PC-9 (cell line): ENCODE measurements at regions not wholly inside any gene's neighbourhood (a gene's known extent, or its start where the extent isn't known, plus 50 kb on each side); places are given as distances from the start of the nearest gene placed in this dataset.

ENCODE experiments used
- BruUV-seq: library from RNA; stranded (reverse); fragments of 400-500 nt; replicated peaks from 2 replicates; lab custom pipeline; 2021; lab: Mats Ljungman, UMichigan
- CTCF ChIA-PET: fragments of 300-600 bp; sonication (Branson Sonifier 250); formaldehyde crosslinking; loops from one replicate; lab custom pipeline; 2022; ENCODE audit warnings: antibody characterized with exemption; lab: Charles Lee
- POLR2A ChIA-PET: fragments of 300-600 bp; sonication (Branson Sonifier 250); formaldehyde crosslinking; loops from one replicate; lab custom pipeline; 2022; ENCODE audit warnings: antibody characterized with exemption; ENCODE audit not compliant: unreplicated experiment; lab: Charles Lee
- DNase-seq, 2 experiments: peaks; one replicate each; pipeline versions ENCODE4 v3.0.0 to v3.0.0-alpha.2; 2015 to 2022; ENCODE audit warnings: mixed read lengths in 1 of 2
- H2AFZ ChIP-seq: fragments of 200-600 bp; sonication (generic); 2 replicates; pipeline ENCODE4 v1.8.1; 2017; ENCODE audit warnings: antibody characterized with exemption
- H3F3A ChIP-seq: fragments of 200-600 bp; sonication (generic); 2 replicates; pipeline ENCODE4 v1.8.1; 2017; ENCODE audit warnings: antibody characterized with exemption, mild to moderate bottlenecking, low read depth; ENCODE audit not compliant: insufficient read depth
- H3K27ac ChIP-seq: fragments of 200-600 bp; sonication (generic); 2 replicates; pipeline ENCODE4 v1.6.1; 2016; ENCODE audit warnings: mixed run types
- H3K27me3 ChIP-seq: fragments of 200-600 bp; sonication (generic); 2 replicates; pipeline ENCODE4 v1.6.1; 2016; ENCODE audit warnings: low read depth, mixed run types; ENCODE audit not compliant: insufficient read depth
- H3K36me3 ChIP-seq: fragments of 200-600 bp; sonication (generic); 2 replicates; pipeline ENCODE4 v1.6.1; 2016; ENCODE audit warnings: low read depth, mixed run types
- H3K4me1 ChIP-seq: fragments of 200-600 bp; sonication (generic); replicated peaks from 2 replicates; pipeline ENCODE4 v1.6.1; 2016; ENCODE audit warnings: mixed run types; ENCODE audit not compliant: insufficient read depth
- H3K4me2 ChIP-seq: fragments of 200-600 bp; sonication (generic); 2 replicates; pipeline ENCODE4 v1.6.1; 2017; ENCODE audit warnings: mixed run types
- H3K4me3 ChIP-seq: fragments of 200-600 bp; sonication (generic); 2 replicates; pipeline ENCODE4 v1.6.1; 2016; ENCODE audit warnings: mixed run types
- H3K79me2 ChIP-seq: fragments of 200-600 bp; sonication (generic); 2 replicates; pipeline ENCODE4 v1.6.1; 2017; ENCODE audit warnings: low read depth, mixed run types
- H3K9me2 ChIP-seq: fragments of 200-600 bp; sonication (generic); 2 replicates; pipeline ENCODE4 v1.8.1; 2017; ENCODE audit warnings: mild to moderate bottlenecking; ENCODE audit not compliant: insufficient read depth
- H3K9me3 ChIP-seq: fragments of 200-600 bp; sonication (generic); 2 replicates; pipeline ENCODE4 v1.8.1; 2016; ENCODE audit warnings: low read depth; ENCODE audit not compliant: insufficient read depth
- H4K20me1 ChIP-seq: fragments of 200-600 bp; sonication (generic); 2 replicates; pipeline ENCODE4 v1.8.1; 2017; ENCODE audit not compliant: insufficient read depth
- EZH2 ChIP-seq: fragments of 200-600 bp; sonication (generic); IDR thresholded peaks from 2 replicates; pipeline ENCODE4 v1.8.0; 2017; ENCODE audit warnings: antibody characterized with exemption, low read depth
- intact Hi-C: fragments of 100-400 bp; cut with micrococcal nuclease; formaldehyde crosslinking; loops from one replicate; pipeline ENCODE4 v1.10.0; 2022; ENCODE audit not compliant: unreplicated experiment
- TF ChIP-seq, protein P1 (sequence below): fragments of 200-600 bp; sonication (generic); conservative IDR thresholded peaks from 2 replicates; pipeline ENCODE4 v1.6.1; 2017; ENCODE audit warnings: mixed run types, antibody characterized with exemption, mild to moderate bottlenecking, moderate library complexity

DNA sequence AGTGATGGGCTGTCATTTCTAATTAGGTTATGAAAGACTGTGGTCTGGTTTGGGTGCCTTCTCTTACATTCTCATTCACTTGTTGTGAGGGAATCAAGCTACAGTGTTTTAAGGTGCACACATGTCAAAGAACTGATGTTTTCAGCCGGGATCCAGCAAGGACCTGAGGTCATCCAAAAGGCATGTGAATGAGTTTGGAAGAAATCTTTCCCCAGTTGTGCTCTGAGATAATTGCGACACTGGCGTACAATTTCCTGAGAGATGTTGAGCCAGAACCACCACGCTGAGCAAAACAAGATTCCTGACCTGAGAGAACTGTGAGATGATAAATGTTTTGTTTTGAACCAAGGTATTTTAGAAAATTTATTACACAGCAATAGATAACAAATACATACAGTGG, 295.3 kb upstream of the SLITRK3 start:
- Histone ChIP-seq H3K9me2 (no peaks in the 10 kb centered on the region), H3K9me3 (no peaks in the 10 kb centered on the region), H3K27ac (no peak overlapping the region), H3K4me3 (no peak overlapping the region), H3F3A (no peaks in the 10 kb centered on the region), H2AFZ (no peak overlapping the region), H3K4me2 (no peak overlapping the region), H3K79me2 (no peaks in the 10 kb centered on the region), H4K20me1 (no peaks in the 10 kb centered on the region), H3K4me1 (no peaks in the 10 kb centered on the region), H3K36me3 (no peaks in the 10 kb centered on the region), H3K27me3 (no peaks in the 10 kb centered on the region)
- no TSS peak for BruUV-seq
- intact Hi-C loops = no loop called here
- POLR2A ChIA-PET = no interaction called here
- no peak for DNase-seq
- TF ChIP-seq, protein P1, sequence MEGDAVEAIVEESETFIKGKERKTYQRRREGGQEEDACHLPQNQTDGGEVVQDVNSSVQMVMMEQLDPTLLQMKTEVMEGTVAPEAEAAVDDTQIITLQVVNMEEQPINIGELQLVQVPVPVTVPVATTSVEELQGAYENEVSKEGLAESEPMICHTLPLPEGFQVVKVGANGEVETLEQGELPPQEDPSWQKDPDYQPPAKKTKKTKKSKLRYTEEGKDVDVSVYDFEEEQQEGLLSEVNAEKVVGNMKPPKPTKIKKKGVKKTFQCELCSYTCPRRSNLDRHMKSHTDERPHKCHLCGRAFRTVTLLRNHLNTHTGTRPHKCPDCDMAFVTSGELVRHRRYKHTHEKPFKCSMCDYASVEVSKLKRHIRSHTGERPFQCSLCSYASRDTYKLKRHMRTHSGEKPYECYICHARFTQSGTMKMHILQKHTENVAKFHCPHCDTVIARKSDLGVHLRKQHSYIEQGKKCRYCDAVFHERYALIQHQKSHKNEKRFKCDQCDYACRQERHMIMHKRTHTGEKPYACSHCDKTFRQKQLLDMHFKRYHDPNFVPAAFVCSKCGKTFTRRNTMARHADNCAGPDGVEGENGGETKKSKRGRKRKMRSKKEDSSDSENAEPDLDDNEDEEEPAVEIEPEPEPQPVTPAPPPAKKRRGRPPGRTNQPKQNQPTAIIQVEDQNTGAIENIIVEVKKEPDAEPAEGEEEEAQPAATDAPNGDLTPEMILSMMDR = no peak
- TF ChIP-seq EZH2 = no peak
- CTCF ChIA-PET = no interaction called here

DNA sequence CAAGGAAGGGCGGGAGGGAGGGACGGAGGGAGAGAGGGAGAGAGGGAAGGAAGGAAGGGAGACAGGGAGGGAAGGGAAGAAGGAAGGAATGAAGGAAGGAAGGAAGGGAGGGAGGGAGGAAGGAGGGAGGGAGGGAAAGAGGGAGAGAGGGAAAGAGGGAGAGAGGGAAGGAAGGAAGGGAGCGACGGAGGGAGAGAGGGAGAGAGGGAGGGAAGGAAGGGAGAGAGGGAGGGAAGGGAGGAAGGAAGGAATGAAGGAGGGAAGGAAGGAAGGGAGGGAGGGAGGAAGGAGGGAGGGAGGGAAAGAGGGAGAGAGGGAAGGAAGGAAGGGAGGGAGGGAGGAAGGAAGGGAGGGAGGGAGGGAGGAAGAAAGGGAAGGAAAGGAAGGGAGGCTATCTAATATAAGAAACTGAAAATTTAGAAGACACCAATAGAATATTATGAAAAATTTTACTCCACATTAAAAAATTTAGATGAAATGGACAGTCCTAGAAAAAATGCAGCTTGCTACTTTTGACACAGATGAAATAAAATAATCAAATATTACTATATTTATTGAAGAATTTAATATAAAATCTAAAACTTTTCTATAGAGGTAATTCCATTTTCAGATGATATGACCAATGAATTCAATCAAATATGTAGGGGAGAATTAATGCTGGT, 280.3 kb upstream of the SLITRK3 start:
- no peaks in the 10 kb centered on the region for H3K36me3 ChIP-seq
- ChIA-PET POLR2A (no interaction called here), CTCF (no interaction called here)
- no peaks in the 10 kb centered on the region for H3F3A ChIP-seq
- H3K4me2 ChIP-seq = no peak overlapping the region
- no peaks in the 10 kb centered on the region; the same call in 1 of the 2 replicates for H4K20me1 ChIP-seq
- no peaks in the 10 kb centered on the region for H3K9me2 ChIP-seq
- no peak overlapping the region for H2AFZ ChIP-seq
- H3K27ac ChIP-seq = no peak overlapping the region
- no peak for TF ChIP-seq EZH2
- TF ChIP-seq, protein P1 = no peak
- no peak for DNase-seq
- no peaks in the 10 kb centered on the region for H3K27me3 ChIP-seq
- H3K4me1 ChIP-seq = no peaks in the 10 kb centered on the region
- H3K4me3 ChIP-seq = no peak overlapping the region
- H3K79me2 ChIP-seq = no peaks in the 10 kb centered on the region
- peaks cover 9% of the 10 kb centered on the region for H3K9me3 ChIP-seq
- intact Hi-C loops = no loop called here
- BruUV-seq = no TSS peak

DNA sequence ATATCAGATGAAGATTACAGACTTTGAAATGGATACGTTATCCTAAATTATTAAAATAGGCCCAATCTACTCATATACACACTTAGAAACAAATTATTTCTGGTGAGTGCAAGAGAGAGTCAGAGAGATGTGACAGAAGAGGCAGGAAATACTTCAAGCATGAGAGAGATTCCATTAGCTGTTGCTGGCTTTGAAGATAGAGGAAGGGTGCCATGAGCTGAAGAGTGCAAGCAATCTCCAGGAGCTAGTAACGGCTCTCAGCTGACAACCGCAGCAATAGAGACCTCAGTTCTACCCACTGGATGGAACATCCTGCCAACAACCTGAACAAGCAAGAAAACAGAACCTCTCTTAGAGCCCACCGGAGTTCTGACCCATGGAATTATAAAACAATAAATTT, 270.7 kb upstream of the SLITRK3 start:
- no peaks in the 10 kb centered on the region for H3K9me3 ChIP-seq
- ChIA-PET CTCF (no interaction called here), POLR2A (no interaction called here)
- no peaks in the 10 kb centered on the region for H3K79me2 ChIP-seq
- intact Hi-C loops = no loop called here
- H4K20me1 ChIP-seq = no peaks in the 10 kb centered on the region; the same call in 1 of the 2 replicates
- no peaks in the 10 kb centered on the region for H3K9me2 ChIP-seq
- no peak overlapping the region for H3K4me3 ChIP-seq
- H3K27me3 ChIP-seq = no peaks in the 10 kb centered on the region
- no peaks in the 10 kb centered on the region for H3F3A ChIP-seq
- no peak overlapping the region for H3K4me2 ChIP-seq
- TF ChIP-seq EZH2 = no peak
- no peaks in the 10 kb centered on the region for H3K4me1 ChIP-seq
- H3K36me3 ChIP-seq = no peaks in the 10 kb centered on the region
- H3K27ac ChIP-seq = no peak overlapping the region
- no peak for DNase-seq
- no peak overlapping the region for H2AFZ ChIP-seq
- no TSS peak for BruUV-seq

DNA sequence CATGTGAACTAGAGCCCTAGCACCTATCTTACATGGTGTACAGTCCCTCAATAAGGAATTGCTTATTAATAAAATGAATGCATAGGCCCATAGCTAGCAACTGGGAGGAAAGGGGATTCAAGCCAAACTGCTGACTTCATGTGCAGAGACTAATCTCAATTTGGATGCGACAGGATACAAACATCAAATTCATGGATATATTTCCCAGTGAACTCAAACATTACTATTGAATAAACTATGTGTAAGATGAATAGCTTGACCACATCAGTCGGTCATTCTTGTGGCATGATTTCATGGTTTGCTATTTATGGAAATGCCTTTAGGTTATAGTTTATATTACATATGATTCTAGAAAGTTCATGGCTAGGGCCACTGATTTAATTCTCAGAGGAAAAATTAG, 268.6 kb upstream of the SLITRK3 start:
- POLR2A ChIA-PET = no interaction called here
- no peaks in the 10 kb centered on the region for H3K27me3 ChIP-seq
- no peaks in the 10 kb centered on the region for H3K9me2 ChIP-seq
- H3K4me3 ChIP-seq = no peak overlapping the region
- no peak for DNase-seq
- H3F3A ChIP-seq = no peaks in the 10 kb centered on the region
- CTCF ChIA-PET = no interaction called here
- no peak overlapping the region for H2AFZ ChIP-seq
- BruUV-seq = no TSS peak
- no peak overlapping the region for H3K4me2 ChIP-seq
- H4K20me1 ChIP-seq = no peaks in the 10 kb centered on the region; the same call in 1 of the 2 replicates
- intact Hi-C loops = no loop called here
- no peaks in the 10 kb centered on the region for H3K79me2 ChIP-seq
- TF ChIP-seq, protein P1 = no peak
- TF ChIP-seq EZH2 = no peak
- H3K27ac ChIP-seq = no peak overlapping the region
- no peaks in the 10 kb centered on the region for H3K9me3 ChIP-seq
- no peaks in the 10 kb centered on the region for H3K4me1 ChIP-seq
- H3K36me3 ChIP-seq = no peaks in the 10 kb centered on the region
